Gastroesophageal sphincter (tissue), 3 donors: ENCODE measurements at regions not wholly inside any gene's neighbourhood (a gene's known extent, or its start where the extent isn't known, plus 50 kb on each side); places are given as distances from the start of the nearest gene placed in this dataset.

ENCODE experiments used
- CTCF ChIP-seq, 4 experiments: fragments of 200-600 bp in 2 of 4; fragments of 450-650 bp in 2 of 4; sonication (generic) in 1 of 4; IDR thresholded peaks; one replicate each; pipeline ENCODE4 v1.5.1; 2017 to 2019; ENCODE audit warnings: antibody characterized with exemption in 4 of 4, mild to moderate bottlenecking in 2 of 4, moderate library complexity in 2 of 4
- EP300 ChIP-seq: sonication (generic); formaldehyde crosslinking; IDR thresholded peaks from one replicate; pipeline ENCODE4 v1.6.1; 2017; ENCODE audit warnings: antibody characterized with exemption, mild to moderate bottlenecking
- POLR2A ChIP-seq, 2 donors: fragments of 450-650 bp; IDR thresholded peaks; one replicate each; pipeline ENCODE4 v1.6.1; 2017; ENCODE audit warnings: antibody characterized with exemption in 2 of 2, mild to moderate bottlenecking in 2 of 2, moderate library complexity in 1 of 2

- TF ChIP-seq CTCF (IDR thresholded peaks at IDR 0.05) (no peak), EP300 (no peak), POLR2A (IDR thresholded peaks at IDR 0.05) (no peak)
Measured at GRCh38 chr11:29844701-29845379, 172.0 kb downstream of the KCNA4 start.
